HG03139 (cell line): ENCODE measurements at regions not wholly inside any gene's neighbourhood (a gene's known extent, or its start where the extent isn't known, plus 50 kb on each side); places are given as distances from the start of the nearest gene placed in this dataset.
"Not testable (repeated sequence)": the region's sequence is repeated elsewhere in the genome, so short reads cannot be mapped to it uniquely, and the experiment has no call there.

Experiments used
- ATAC-seq: cut with Tn5 transposase; IDR thresholded peaks from one replicate; pipeline ENCODE4 v1.9.1; 2021; ENCODE audit not compliant: unreplicated experiment

DNA sequence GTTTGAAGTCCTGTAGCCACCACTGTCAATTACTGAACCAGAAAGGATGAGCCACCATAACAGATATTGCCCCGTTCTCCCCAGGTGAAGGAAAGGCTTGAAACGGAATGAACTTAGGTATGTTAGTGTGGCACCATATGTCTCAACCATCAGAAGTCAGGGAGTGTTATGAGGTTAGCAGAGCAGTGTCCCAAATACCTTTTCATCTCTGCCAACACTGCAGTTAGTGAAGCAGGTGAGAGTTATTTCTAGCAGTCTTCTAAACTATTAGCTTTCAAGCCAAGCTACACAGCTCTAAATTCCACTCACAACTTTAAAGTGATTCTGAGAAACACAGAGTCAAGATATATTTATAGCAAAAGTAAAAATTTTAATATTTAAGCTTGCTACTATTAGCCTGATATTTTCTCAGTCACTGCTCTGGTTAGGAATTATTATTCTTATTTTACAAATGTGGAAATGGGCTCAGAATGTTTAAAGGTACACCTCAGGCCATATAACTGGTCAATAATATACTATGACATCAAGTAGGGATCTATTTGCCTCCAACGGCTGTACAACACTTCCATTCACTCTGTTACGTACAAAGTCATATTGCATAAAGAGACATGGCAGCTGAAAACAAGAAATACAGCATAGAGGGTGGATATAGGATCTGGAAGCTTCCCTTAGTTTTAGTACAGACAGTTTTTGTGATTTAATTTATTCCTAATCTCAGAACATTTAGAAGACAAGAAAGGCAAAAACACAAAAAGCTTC, 1527.1 kb upstream of the PRR20A start:
- no peak for ATAC-seq

DNA sequence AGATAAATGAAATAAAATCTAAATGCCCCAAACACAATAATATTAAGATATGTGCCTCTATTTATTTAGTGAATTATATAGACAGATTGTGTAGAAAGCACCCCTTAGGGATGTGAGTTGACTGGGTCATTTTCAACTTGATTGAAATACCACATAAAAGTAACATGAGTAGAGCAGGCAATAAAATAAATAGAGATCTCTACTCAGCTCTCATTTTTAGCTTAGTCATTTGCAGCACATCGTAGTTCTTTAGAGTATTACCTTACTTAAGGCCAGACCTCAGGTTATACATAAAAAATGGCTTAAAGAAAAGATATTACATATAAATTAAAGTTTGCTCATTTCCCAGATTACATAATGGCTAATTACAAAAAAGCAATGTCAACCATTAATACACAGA, 1525.6 kb upstream of the PRR20A start:
- ATAC-seq, result no peak

GRCh38 chr13:55617241-55617640, 1523.5 kb upstream of the PRR20A start:
- no peak for ATAC-seq

GRCh38 chr13:55627221-55627620, 1513.5 kb upstream of the PRR20A start:
- no peak for ATAC-seq

GRCh38 chr13:55632402-55632801, 1508.3 kb upstream of the PRR20A start:
- no peak for ATAC-seq

- ATAC-seq, result no peak
Observed at GRCh38 chr13:55649485-55649884, 1491.2 kb upstream of the PRR20A start.

DNA sequence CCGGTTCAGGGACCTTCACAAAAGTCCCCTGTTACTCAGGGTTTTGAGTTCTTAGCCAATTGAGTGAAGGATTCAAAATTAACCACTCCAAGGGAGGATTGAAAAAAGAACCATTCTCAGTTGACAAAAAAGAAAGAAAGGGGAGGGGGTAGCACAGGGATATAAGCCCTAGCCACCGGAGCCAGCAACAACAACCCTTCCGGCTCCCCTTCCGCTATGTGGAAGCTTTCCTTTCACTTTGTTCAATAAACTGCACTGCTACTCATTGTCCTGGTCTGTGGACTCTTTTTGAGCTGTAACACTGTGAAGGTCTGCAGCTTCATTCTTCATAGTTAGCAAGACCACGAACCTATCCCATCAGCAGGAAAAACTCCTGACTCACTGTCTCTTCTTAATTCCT, 1488.1 kb upstream of the PRR20A start:
- ATAC-seq, result no peak

- ATAC-seq, result no peak
Observed at GRCh38 chr13:55653497-55653896, 1487.2 kb upstream of the PRR20A start.

DNA sequence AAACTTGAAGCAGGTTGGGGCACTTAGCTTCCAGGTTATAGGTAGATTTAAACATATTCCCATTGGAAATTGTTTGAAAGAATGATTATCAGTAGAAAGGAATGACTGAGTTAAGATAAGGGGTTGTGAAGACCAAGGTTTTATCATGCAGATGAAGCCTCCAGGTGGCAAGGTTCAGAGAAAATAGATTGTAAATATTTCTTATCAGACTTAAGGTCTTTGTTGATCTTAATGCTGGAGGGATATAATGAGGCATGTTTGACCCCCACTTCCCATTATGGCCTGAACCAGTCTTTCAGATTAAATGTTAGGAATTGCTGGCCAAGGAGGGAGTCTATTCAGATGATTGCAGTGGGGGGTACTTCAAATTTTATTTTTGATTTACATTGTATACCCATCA, 1486.5 kb upstream of the PRR20A start:
- no peak for ATAC-seq

DNA sequence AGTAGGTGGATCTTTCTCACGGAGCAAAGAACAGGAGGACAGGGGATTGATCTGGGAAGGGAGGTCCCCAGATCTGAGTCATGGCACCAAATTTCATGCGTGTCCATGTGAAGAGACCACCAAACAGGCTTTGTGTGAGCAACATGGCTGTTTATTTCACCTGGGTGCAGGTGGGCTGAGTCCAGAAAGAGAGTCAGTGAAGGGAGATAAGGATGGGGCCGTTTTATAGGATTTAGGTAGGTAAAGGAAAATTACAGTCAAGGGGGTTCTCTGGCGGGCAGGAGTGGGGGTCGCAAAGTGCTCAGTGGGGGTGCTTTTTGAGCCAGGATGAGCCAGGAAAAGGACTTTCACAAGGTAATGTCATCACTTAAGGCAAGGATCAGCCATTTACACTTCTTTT, 1480.5 kb upstream of the PRR20A start:
- not testable (repeated sequence) for ATAC-seq

GRCh38 chr13:55660851-55661250, 1479.9 kb upstream of the PRR20A start:
- ATAC-seq, result no peak

DNA sequence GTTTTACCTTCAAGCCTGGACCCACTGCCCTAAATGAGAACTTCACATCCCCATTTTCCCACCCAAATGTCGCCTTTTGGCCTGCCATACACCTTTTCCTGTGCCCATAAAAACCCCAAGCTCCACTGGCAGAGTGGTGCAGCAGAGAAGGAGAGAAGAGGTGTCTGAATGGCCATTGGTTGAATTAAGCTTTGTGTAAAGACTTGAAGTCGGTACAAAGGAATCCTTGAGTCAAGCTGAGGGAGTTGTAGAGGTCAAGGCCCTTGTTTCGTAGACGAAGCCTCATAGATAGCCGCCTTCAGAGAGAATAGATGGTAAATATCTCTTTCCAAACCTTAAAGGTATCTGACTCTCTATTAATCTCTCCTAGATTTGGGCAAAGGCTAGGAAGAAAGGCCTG, 1479.2 kb upstream of the PRR20A start:
- ATAC-seq, result no peak

DNA sequence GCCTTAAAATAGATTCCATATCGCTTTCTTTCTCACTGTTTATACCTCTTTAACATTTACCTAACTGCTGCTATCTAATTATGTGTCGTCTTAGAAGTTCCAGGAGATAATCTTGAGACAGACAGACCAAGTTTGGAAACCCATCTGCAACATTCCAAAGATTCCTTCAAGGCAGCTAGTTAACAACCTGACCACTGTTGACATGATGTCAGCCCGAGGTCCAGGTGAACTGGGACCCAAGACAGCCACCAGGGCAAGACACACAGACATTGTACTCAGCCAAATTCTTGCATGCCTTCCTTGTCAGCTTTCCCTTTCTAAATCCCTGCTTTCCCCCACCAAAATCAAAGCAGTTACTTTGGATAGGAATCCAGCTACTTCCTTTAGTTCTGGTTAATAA, 1476.5 kb upstream of the PRR20A start:
- ATAC-seq, result no peak

DNA sequence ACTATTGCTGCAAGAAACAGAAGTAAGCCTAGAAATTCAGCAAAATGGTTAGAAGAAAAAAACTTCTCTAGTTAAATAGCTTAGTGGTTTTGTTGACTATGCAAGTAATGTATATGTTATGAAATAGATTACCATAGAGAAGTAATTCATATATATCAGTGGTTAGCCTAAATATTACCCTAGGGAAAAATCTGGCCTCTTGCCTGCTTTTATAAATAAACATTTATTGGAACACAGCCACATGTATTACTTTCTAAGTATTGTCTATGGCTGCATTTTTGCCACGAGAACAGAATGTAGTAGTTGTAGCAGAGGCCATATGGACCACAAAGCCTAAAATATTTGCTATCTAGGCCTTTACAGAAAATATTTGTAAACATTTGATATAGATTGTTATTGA, 1471.7 kb upstream of the PRR20A start:
- no peak for ATAC-seq

- ATAC-seq, result no peak
Observed at GRCh38 chr13:55673910-55674309, 1466.8 kb upstream of the PRR20A start.

DNA sequence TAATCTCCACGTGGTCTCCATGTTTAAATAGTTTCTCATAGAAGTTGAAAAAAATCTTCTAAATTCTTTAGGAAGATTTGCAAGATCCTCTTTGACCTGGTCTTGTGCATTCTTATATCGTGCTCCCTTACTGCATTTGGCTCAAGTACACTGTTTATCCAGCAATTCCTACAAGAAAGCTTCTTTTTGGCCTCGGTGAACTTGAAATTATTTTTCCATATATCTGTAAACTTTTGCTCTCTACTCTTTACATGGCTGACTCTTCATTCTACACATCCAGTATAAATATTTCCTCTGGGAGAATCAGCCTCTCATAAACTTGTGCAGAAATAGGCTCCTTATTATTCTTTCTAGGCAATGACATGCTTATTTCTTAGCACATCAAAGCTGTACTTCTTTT, 1457.9 kb upstream of the PRR20A start:
- no peak for ATAC-seq

DNA sequence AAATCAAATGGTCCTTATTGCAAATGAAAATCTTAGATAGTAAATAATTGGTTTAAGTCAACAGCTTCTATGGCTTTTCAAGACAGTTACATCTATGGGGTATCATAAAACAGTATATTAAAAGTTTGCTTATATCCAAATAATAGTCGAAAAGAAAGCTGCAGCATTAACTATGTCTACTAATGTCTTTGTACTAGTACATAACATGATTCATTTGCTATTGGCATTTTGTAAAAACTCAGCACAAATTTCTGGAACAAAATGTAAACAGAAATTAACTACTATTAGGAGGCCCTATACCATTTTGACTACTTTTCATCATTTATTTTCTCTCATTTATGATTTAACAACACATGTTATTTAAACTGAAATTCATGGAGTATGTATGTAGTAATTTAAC, 1435.2 kb upstream of the PRR20A start:
- no peak for ATAC-seq

GRCh38 chr13:55705971-55706370, 1434.7 kb upstream of the PRR20A start:
- ATAC-seq, result no peak

DNA sequence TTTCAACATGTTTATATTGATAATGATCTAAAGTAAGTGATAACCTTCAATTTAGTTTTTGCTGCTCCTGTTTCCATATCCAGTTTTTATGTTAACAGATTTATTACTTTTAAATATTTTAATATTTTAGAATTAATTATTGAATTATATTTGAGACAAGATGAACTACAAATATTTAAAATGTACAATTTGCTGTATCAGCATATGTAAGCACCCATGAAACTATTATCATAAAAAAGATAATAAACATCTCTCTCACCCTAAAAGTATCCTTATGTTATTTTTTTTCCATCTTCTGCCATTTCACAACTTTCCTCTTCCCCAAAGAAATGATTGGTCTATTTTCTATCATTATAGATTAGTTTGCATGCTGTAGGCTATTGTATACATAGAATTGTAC, 1426.6 kb upstream of the PRR20A start:
- ATAC-seq, result no peak

GRCh38 chr13:55727683-55728082, 1413.0 kb upstream of the PRR20A start:
- no peak for ATAC-seq

DNA sequence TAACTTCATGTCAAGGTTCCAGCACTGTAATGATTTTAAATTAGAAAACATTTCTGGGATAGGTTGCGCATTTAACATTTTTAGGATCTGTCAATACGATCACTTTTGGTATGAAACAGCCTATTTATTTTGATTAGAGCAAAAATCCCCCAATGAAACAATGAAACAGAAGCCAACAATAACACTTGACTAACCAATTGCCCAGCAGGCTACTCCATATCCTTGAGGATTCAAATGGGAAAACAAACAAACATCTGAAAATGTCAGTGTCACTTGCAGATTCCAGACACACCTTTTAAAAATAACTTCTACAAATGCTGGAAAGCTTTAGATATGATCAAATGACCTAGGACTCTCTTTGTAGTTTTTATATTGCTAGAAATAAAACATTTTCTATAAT, 1412.5 kb upstream of the PRR20A start:
- no peak for ATAC-seq

DNA sequence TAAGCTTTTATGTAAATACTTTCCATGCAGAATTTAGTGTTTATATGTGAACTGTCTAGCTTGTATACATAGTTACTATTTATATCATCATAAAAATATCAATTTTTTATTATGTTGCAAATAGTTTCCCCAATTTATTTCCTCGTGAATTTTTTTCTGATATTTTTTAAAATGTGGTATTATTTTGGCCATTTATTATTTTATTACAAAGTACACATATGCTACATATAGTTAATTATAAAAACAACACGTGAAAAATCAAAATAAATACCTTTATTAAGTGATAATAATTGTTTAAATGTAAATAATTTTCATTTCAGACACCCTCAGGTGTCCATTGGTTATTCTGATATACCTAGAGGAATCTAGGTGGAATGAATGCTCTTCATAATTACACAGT, 1394.9 kb upstream of the PRR20A start:
- no peak for ATAC-seq

- no peak for ATAC-seq
Observed at GRCh38 chr13:55761986-55762385, 1378.7 kb upstream of the PRR20A start.
